ENCODE measurements at regions not wholly inside any gene's neighbourhood (a gene's known extent, or its start where the extent isn't known, plus 50 kb on each side); places are given as distances from the start of the nearest gene placed in this dataset.

DNA sequence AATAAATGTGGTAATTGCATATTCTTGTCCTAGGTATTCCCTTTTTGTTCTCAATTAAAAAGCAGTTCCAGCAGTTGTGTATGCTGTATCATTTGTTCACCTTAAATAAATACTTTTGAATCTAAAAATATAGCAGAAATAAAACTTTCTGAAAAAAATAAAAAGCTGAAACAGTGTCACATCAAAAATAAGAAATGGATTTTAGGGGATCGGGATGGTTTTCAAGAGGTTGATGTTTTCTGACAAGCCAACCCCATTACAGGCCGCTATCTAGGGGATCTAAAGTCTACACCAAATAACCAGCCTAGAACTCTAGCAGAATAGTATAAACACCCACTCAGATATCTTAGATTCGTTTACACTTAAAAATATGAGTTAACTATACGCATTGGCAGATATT lies 95.4 kb upstream of the MAML3 start:
- H3K9me3 ChIP-seq (ENCODE audit: control insufficient read depth, low read length) = no peaks in the 10 kb centered on the region
- no peak overlapping the region for H3K27ac ChIP-seq (ENCODE audit: insufficient read depth, low read depth, low read length, poor library complexity, severe bottlenecking)
- H3K4me1 ChIP-seq (ENCODE audit: control insufficient read depth, insufficient read depth, low read length) = peaks cover 19% of the 10 kb centered on the region
- WGBS, 2 experiments = 92 to 96% methylated on average over 4 of the region's 4 CpGs
- H3K27me3 ChIP-seq (ENCODE audit: control insufficient read depth, insufficient read depth, low read length, poor library complexity, severe bottlenecking) = peaks cover 4% of the 10 kb centered on the region
- no peak overlapping the region for H3K4me3 ChIP-seq (ENCODE audit: insufficient read depth, low read depth, low read length)
- no peaks in the 10 kb centered on the region for H3K36me3 ChIP-seq (ENCODE audit: control insufficient read depth, insufficient read depth, low read length)

DNA sequence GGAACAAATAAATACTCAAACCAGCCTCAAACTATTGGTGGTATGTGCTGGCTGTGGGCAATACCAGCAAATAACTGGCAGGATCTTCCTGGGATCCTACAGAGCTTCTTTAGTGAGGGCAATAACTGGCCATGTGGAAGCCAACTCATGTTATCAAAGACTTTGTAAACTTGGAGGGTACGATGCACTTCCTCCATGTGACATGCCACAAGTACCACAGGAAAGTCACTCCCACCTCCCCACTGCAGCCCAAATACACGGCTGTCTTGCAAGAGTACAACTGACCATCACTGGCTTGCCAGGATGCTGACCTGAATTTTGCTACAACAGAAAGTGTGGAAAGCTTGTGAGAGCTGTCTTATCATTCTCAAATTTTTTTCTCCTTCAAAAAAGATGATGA lies 93.3 kb upstream of the MAML3 start:
- Histone ChIP-seq H3K36me3 (ENCODE audit: control insufficient read depth, insufficient read depth, low read length) (no peaks in the 10 kb centered on the region), H3K4me1 (ENCODE audit: control insufficient read depth, insufficient read depth, low read length) (peaks cover 17% of the 10 kb centered on the region), H3K27me3 (ENCODE audit: control insufficient read depth, insufficient read depth, low read length, poor library complexity, severe bottlenecking) (no peaks in the 10 kb centered on the region), H3K9me3 (ENCODE audit: control insufficient read depth, low read length) (no peaks in the 10 kb centered on the region), H3K4me3 (ENCODE audit: insufficient read depth, low read depth, low read length) (no peak overlapping the region), H3K27ac (ENCODE audit: insufficient read depth, low read depth, low read length, poor library complexity, severe bottlenecking) (no peak overlapping the region)
- whole genome bisulfite sequencing, 2 experiments = 91 to 97% methylated on average over 2 of the region's 2 CpGs

DNA sequence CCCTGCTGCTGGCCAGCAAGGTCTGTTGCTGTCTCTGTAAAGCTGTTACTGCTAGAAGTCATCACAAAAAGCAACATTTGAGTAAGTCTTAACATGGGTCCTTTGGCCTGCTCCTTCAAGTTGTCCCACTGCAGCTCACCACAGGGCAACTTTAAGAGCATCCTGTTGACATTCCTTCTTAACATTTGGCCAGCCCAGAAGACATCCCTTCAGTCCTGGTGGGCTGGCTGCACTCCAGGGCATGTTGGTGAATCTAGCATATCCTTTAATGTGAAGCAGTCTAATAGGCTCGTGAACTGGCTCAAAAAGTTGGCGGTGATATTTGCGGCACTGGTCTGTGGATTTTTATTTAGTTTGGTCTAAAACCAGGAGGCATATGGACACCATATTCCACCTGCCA lies 92.2 kb upstream of the MAML3 start:
- no peaks in the 10 kb centered on the region for H3K36me3 ChIP-seq (ENCODE audit: control insufficient read depth, insufficient read depth, low read length)
- H3K27me3 ChIP-seq (ENCODE audit: control insufficient read depth, insufficient read depth, low read length, poor library complexity, severe bottlenecking) = no peaks in the 10 kb centered on the region

DNA sequence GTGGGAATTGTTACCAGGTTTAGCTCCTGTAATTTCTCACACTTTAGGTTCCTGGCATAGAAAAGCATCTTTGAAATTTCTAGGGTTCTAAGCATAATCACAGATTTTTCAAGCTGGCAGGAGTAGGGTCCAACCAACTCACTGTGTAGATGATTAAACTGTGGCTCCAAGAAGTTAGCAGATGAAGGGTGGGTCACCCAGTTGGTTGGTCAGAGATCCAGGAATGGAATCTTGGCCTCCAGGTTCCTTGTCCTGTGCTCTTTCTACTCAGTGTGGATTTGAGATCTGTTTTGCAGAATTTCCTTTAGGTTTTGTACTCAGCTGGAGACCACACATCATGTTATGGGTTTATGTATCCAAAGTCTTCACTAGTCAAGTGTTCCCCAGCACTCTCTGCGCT lies 90.3 kb upstream of the MAML3 start:
- 98 to 99% methylated on average over 1 of the region's 1 CpG for WGBS, 2 experiments
- H3K27me3 ChIP-seq (ENCODE audit: control insufficient read depth, insufficient read depth, low read length, poor library complexity, severe bottlenecking) = no peaks in the 10 kb centered on the region
- H3K9me3 ChIP-seq (ENCODE audit: control insufficient read depth, low read length) = no peaks in the 10 kb centered on the region
- H3K36me3 ChIP-seq (ENCODE audit: control insufficient read depth, insufficient read depth, low read length) = no peaks in the 10 kb centered on the region
- no peak overlapping the region for H3K27ac ChIP-seq (ENCODE audit: insufficient read depth, low read depth, low read length, poor library complexity, severe bottlenecking)
- H3K4me1 ChIP-seq (ENCODE audit: control insufficient read depth, insufficient read depth, low read length) = peaks cover 21% of the 10 kb centered on the region
- H3K4me3 ChIP-seq (ENCODE audit: insufficient read depth, low read depth, low read length) = no peak overlapping the region

More for the DNA sequence above, 92.2 kb upstream of the MAML3 start:
- Histone ChIP-seq H3K4me1 (ENCODE audit: control insufficient read depth, insufficient read depth, low read length) (peaks cover 11% of the 10 kb centered on the region), H3K27ac (ENCODE audit: insufficient read depth, low read depth, low read length, poor library complexity, severe bottlenecking) (no peak overlapping the region), H3K9me3 (ENCODE audit: control insufficient read depth, low read length) (no peaks in the 10 kb centered on the region), H3K4me3 (ENCODE audit: insufficient read depth, low read depth, low read length) (no peak overlapping the region)
- 94 to 100% methylated on average over 3 of the region's 3 CpGs for WGBS, 2 experiments

DNA sequence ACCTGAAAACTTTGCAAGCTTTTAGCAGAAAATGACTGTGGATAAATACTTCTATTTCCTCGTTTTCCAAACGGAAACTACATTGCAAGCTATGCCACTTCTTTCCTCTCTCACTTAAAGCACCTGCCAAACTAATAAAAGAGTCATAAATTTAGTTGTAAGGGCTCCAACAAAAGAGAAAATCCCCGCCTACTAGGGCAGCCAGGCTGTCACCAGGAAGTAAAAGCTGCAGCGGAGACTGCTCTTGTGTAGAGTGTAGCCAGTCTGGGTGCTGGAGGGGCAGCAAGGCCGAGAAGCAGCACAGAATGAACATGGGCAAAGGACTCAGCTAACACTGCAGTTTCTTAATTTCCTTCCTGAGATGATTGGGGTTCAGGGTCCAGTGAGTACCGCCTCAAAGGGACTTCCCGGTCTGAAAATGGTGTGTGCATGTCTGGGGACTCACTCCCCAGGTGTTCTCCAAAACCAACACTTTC lies 89.3 kb upstream of the MAML3 start:
- Histone ChIP-seq H3K36me3 (ENCODE audit: control insufficient read depth, insufficient read depth, low read length) (no peaks in the 10 kb centered on the region), H3K4me1 (ENCODE audit: control insufficient read depth, insufficient read depth, low read length) (peaks cover 31% of the 10 kb centered on the region), H3K27me3 (ENCODE audit: control insufficient read depth, insufficient read depth, low read length, poor library complexity, severe bottlenecking) (no peaks in the 10 kb centered on the region), H3K9me3 (ENCODE audit: control insufficient read depth, low read length) (no peaks in the 10 kb centered on the region), H3K4me3 (ENCODE audit: insufficient read depth, low read depth, low read length) (no peak overlapping the region), H3K27ac (ENCODE audit: insufficient read depth, low read depth, low read length, poor library complexity, severe bottlenecking) (no peak overlapping the region)
- 52 to 60% methylated on average over 7 of the region's 7 CpGs for WGBS, 2 experiments

DNA sequence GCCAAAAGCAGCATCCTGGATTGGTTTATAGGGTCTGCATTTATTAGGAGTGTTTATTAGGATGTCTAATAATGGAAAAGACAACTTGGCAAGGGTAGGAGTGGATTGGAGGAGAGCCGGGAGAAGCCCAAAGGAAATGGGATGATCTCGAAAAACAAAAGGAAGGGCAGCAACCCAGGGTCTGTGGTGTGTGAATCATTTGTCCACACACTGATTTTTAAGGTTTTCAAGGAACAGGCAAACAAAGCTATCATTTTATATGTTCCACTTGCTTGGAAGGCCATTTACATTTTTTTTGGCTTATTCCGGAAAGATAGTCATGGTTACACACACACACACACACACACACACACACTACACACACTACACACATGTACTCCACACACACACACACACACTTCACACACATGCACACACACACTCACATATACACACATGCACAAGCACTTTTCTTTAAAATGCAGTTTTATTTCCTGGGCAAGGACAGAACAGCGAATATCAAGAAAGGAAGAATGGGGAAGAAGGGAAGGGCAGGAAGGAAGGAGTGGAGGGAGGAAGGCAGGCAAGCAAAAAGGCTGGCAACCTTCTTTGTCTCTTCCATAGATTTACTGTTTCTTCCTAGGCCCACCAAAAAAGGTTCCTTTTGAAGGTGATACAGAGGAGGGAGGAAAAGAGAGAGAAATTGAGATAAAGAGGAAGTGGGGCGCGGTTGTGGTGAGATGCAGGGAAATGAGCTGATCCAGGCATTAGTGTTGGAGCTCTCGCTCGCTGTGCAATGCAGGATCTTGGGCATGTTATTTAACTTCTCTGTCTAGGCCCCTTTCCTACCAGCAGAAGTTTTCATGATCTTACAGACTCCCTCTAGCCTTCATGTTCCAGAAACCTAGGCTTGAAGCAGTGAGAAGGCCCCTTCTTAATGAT lies 88.6 kb upstream of the MAML3 start:
- H3K4me1 ChIP-seq (ENCODE audit: control insufficient read depth, insufficient read depth, low read length) = peaks cover 38% of the 10 kb centered on the region
- H3K36me3 ChIP-seq (ENCODE audit: control insufficient read depth, insufficient read depth, low read length) = no peaks in the 10 kb centered on the region
- H3K4me3 ChIP-seq (ENCODE audit: insufficient read depth, low read depth, low read length) = no peak overlapping the region
- WGBS, 2 experiments = 84 to 91% methylated on average over 8 of the region's 8 CpGs
- no peaks in the 10 kb centered on the region for H3K27me3 ChIP-seq (ENCODE audit: control insufficient read depth, insufficient read depth, low read length, poor library complexity, severe bottlenecking)
- H3K9me3 ChIP-seq (ENCODE audit: control insufficient read depth, low read length) = no peaks in the 10 kb centered on the region
- H3K27ac ChIP-seq (ENCODE audit: insufficient read depth, low read depth, low read length, poor library complexity, severe bottlenecking) = no peak overlapping the region

DNA sequence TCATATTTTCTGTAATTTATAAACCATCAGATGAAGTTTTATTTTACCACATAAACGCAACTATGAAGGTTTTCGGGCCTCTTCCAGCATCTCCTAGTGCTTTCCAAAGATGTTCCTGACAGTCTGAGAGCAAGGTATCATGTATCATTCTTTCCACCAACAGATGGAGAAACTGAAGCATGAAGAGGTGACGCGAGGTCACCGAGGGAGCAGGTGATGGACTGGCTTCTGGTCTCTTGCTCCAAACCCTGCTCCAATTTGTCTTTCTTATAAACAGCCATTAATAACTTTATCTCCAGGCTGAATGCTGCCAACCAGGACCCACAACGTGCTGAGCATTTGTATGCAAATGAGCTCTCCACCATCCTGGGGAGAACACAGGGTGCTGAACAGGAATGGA lies 86.3 kb upstream of the MAML3 start:
- H3K4me3 ChIP-seq (ENCODE audit: insufficient read depth, low read depth, low read length) = no peak overlapping the region
- H3K27me3 ChIP-seq (ENCODE audit: control insufficient read depth, insufficient read depth, low read length, poor library complexity, severe bottlenecking) = no peaks in the 10 kb centered on the region
- H3K36me3 ChIP-seq (ENCODE audit: control insufficient read depth, insufficient read depth, low read length) = no peaks in the 10 kb centered on the region
- WGBS, 2 experiments = 74 to 81% methylated on average over 6 of the region's 6 CpGs
- H3K9me3 ChIP-seq (ENCODE audit: control insufficient read depth, low read length) = no peaks in the 10 kb centered on the region
- peaks cover 55% of the 10 kb centered on the region for H3K4me1 ChIP-seq (ENCODE audit: control insufficient read depth, insufficient read depth, low read length)
- H3K27ac ChIP-seq (ENCODE audit: insufficient read depth, low read depth, low read length, poor library complexity, severe bottlenecking) = no peak overlapping the region

DNA sequence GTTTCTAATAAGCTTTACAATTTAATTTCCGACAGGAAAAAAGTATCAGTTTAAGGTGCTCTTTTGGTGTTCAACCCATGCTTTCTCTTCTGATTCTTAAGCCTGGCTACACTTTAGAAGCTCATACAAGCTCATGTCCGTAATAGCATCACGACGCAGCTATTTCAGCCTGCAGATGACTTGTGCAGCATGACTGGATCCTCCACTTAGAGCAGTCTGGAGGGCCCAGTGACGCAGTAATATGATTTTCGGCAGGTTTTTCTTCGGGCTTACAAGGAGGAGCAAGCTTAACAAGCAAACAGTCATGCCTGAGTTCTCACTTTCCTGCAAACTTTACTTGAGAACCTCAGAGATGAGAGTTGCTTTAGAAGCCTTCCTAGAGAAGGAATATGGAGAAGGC lies 85.3 kb upstream of the MAML3 start:
- no peaks in the 10 kb centered on the region for H3K36me3 ChIP-seq (ENCODE audit: control insufficient read depth, insufficient read depth, low read length)
- H3K9me3 ChIP-seq (ENCODE audit: control insufficient read depth, low read length) = no peaks in the 10 kb centered on the region
- whole genome bisulfite sequencing, 2 experiments = 92 to 93% methylated on average over 7 of the region's 7 CpGs
- no peak overlapping the region for H3K4me3 ChIP-seq (ENCODE audit: insufficient read depth, low read depth, low read length)
- H3K27me3 ChIP-seq (ENCODE audit: control insufficient read depth, insufficient read depth, low read length, poor library complexity, severe bottlenecking) = no peaks in the 10 kb centered on the region
- peaks cover 55% of the 10 kb centered on the region for H3K4me1 ChIP-seq (ENCODE audit: control insufficient read depth, insufficient read depth, low read length)
- no peak overlapping the region for H3K27ac ChIP-seq (ENCODE audit: insufficient read depth, low read depth, low read length, poor library complexity, severe bottlenecking)

DNA sequence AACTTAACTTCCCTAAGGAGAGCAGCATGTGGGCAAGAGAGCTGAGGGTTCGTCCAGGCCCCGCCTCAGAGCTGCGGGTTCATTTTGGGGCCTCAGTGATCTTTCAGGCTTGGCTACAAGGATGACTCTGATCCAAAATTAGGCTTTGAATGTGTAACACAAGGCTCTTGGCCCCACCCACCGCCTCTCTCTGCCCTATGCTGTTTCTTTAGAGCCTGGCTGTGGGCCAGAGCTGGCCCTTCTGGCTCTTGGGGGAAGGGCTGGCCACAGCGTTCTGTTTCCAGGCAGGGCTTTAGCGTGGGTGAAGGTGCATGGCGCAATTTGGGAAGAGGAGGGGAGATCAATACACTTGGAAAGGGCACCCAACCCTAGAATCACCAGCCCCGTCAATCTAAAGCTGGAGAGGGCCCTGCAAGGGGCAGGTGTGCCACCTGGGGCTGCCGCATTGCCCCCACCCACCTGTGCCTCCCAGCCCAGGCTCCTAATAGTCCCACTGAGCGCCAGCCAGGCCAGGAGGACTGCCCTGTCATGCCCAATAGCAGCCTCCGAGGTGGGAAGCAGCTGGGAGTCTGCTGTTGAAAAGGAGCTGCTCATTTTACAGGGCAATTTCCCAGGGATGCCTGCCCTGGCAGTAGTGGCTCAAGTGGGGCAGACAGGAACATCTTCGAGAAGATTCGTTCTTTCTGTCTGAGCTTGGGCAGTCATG lies 84.5 kb upstream of the MAML3 start:
- WGBS, 2 experiments = 38% methylated on average over 13 of the region's 13 CpGs

DNA sequence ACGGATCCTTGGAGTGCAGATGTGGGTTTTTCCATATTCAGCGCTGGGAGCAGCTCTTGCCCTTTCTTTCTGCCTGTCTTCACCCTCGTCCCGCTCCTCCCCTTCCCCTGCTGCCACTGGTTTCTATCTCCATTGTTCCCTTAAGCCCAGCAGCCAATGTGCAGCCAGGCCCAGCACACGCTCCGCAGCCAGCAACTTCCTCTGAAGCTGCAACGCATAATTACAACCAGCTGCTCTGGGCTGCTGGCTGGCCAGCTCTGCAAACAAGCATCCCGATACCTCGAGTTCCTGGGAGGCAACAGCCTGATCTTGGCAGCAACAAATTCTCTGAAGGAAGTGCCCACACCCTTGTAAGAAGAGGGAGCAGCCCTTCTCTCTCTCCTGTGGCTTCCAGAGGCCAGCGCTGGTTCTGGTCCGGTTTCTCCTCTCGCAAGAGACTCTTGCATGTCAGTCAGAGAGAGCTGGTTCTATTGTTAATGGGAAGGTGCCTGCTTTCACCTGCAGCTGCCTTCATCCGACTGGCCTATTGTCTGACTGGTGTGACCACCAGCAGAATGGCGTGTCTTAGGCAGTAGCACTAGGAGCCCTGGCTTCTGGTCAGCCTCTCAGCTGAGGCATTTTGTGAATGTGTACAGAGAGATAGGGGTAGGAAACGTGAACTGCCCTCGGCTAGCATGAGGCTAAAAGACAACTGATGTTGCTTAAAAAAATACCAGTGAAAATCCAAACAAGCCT lies 83.8 kb upstream of the MAML3 start:
- no peaks in the 10 kb centered on the region for H3K9me3 ChIP-seq (ENCODE audit: control insufficient read depth, low read length)
- peak overlapping the region; percentile 96 for H3K27ac ChIP-seq (ENCODE audit: insufficient read depth, low read depth, low read length, poor library complexity, severe bottlenecking)

More for the DNA sequence above, 84.5 kb upstream of the MAML3 start:
- no peak overlapping the region for H3K4me3 ChIP-seq (ENCODE audit: insufficient read depth, low read depth, low read length)
- peak overlapping the region; percentile 96 for H3K27ac ChIP-seq (ENCODE audit: insufficient read depth, low read depth, low read length, poor library complexity, severe bottlenecking)
- H3K27me3 ChIP-seq (ENCODE audit: control insufficient read depth, insufficient read depth, low read length, poor library complexity, severe bottlenecking) = no peaks in the 10 kb centered on the region
- peaks cover 54% of the 10 kb centered on the region for H3K4me1 ChIP-seq (ENCODE audit: control insufficient read depth, insufficient read depth, low read length)
- H3K9me3 ChIP-seq (ENCODE audit: control insufficient read depth, low read length) = no peaks in the 10 kb centered on the region
- H3K36me3 ChIP-seq (ENCODE audit: control insufficient read depth, insufficient read depth, low read length) = no peaks in the 10 kb centered on the region

More for the DNA sequence above, 83.8 kb upstream of the MAML3 start:
- no peaks in the 10 kb centered on the region for H3K27me3 ChIP-seq (ENCODE audit: control insufficient read depth, insufficient read depth, low read length, poor library complexity, severe bottlenecking)
- WGBS, 2 experiments = 3 to 4% methylated on average over 16 of the region's 16 CpGs
- no peak overlapping the region for H3K4me3 ChIP-seq (ENCODE audit: insufficient read depth, low read depth, low read length)
- H3K4me1 ChIP-seq (ENCODE audit: control insufficient read depth, insufficient read depth, low read length) = peaks cover 47% of the 10 kb centered on the region
- H3K36me3 ChIP-seq (ENCODE audit: control insufficient read depth, insufficient read depth, low read length) = no peaks in the 10 kb centered on the region
